HEK293 (cell line): ENCODE measurements at regions not wholly inside any gene's neighbourhood (a gene's known extent, or its start where the extent isn't known, plus 50 kb on each side); places are given as distances from the start of the nearest gene placed in this dataset.

Experiments used
- CTCF ChIA-PET: fragments of 350-600 bp; formaldehyde crosslinking; extraction: SDS; loops from one replicate; lab custom pipeline; 2021; ENCODE audit warnings: antibody characterized with exemption; lab: Yijun Ruan, JAX
- POLR2A ChIA-PET: fragments of 300-600 bp; formaldehyde crosslinking; extraction: SDS; loops from one replicate; lab custom pipeline; 2020; ENCODE audit warnings: antibody characterized with exemption, inconsistent platforms; lab: Yijun Ruan, JAX
- H3K27ac ChIP-seq: fragments of 200-500 bp; sonication (Bioruptor generic); 2 replicates; pipeline ENCODE4 v1.5.1; 2014; ENCODE audit warnings: low read depth, low read length, control low read depth, inconsistent platforms; ENCODE audit errors: extremely low read depth
- H3K36me3 ChIP-seq, 2 experiments: fragments of 200-500 bp in 1 of 2; sonication (Bioruptor generic) in 1 of 2; 1 replicate in 1 of 2; 2 replicates in 1 of 2; pipeline ENCODE4 v1.5.1; 2014 to 2017; ENCODE audit warnings: inconsistent platforms in 2 of 2, low read length in 2 of 2; ENCODE audit not compliant: control insufficient read depth in 2 of 2, insufficient read depth in 1 of 2
- H3K4me1 ChIP-seq: fragments of 200-500 bp; sonication (Bioruptor generic); 2 replicates; pipeline ENCODE4 v1.5.1; 2014; ENCODE audit warnings: mild to moderate bottlenecking, low read length, inconsistent platforms; ENCODE audit not compliant: control insufficient read depth, insufficient read depth
- H3K4me3 ChIP-seq: 2 replicates; pipeline ENCODE4 v1.5.1; 2011; ENCODE audit warnings: low read depth, mild to moderate bottlenecking, control low read depth, low read length, moderate library complexity
- H3K9me3 ChIP-seq: fragments of 200-500 bp; sonication (Bioruptor generic); 2 replicates; pipeline ENCODE4 v1.5.1; 2014; ENCODE audit warnings: low read depth, low read length, inconsistent platforms; ENCODE audit not compliant: control insufficient read depth, insufficient read depth
- KLF7 ChIP-seq: fragments of 450-650 bp; formaldehyde crosslinking; IDR thresholded peaks from 2 replicates; pipeline ENCODE4 v1.5.1; 2016; ENCODE audit warnings: missing biosample characterization, missing genetic modification characterization, borderline replicate concordance
- OVOL3 ChIP-seq: fragments of 450-650 bp; formaldehyde crosslinking; IDR thresholded peaks from 2 replicates; pipeline ENCODE4 v1.5.1; 2016; ENCODE audit warnings: missing biosample characterization, missing genetic modification characterization
- TCF7L2 ChIP-seq: IDR thresholded peaks from 2 replicates; pipeline ENCODE4 v1.6.1; 2011; ENCODE audit warnings: low read depth, mild to moderate bottlenecking, inconsistent platforms, low read length, moderate library complexity, borderline replicate concordance
- ZBTB1 ChIP-seq: fragments of 450-650 bp; formaldehyde crosslinking; IDR thresholded peaks from 2 replicates; pipeline ENCODE4 v1.5.1; 2016; ENCODE audit warnings: missing biosample characterization, missing genetic modification characterization
- ZBTB17 ChIP-seq: fragments of 450-650 bp; formaldehyde crosslinking; IDR thresholded peaks from 2 replicates; pipeline ENCODE4 v1.5.1; 2016; ENCODE audit warnings: missing biosample characterization, missing genetic modification characterization
- ZBTB8A ChIP-seq: fragments of 450-650 bp; formaldehyde crosslinking; IDR thresholded peaks from 2 replicates; pipeline ENCODE4 v1.5.1; 2016; ENCODE audit warnings: missing biosample characterization, missing genetic modification characterization
- ZNF202 ChIP-seq: fragments of 450-650 bp; formaldehyde crosslinking; IDR thresholded peaks from 2 replicates; pipeline ENCODE4 v1.5.1; 2016; ENCODE audit warnings: missing biosample characterization, missing genetic modification characterization, borderline replicate concordance
- ZNF221 ChIP-seq: fragments of 450-650 bp; formaldehyde crosslinking; IDR thresholded peaks from 2 replicates; pipeline ENCODE4 v1.5.1; 2017; ENCODE audit warnings: missing biosample characterization, missing genetic modification characterization, borderline replicate concordance
- ZNF280D ChIP-seq: fragments of 450-650 bp; formaldehyde crosslinking; IDR thresholded peaks from 2 replicates; pipeline ENCODE4 v1.5.1; 2016; ENCODE audit warnings: missing biosample characterization, missing genetic modification characterization
- ZNF354C ChIP-seq: fragments of 450-650 bp; formaldehyde crosslinking; IDR thresholded peaks from 2 replicates; pipeline ENCODE4 v1.5.1; 2016; ENCODE audit warnings: missing biosample characterization, missing genetic modification characterization, low read depth, borderline replicate concordance
- ZNF366 ChIP-seq: fragments of 450-650 bp; formaldehyde crosslinking; conservative IDR thresholded peaks from 2 replicates; pipeline ENCODE4 v1.5.1; 2016; ENCODE audit warnings: missing biosample characterization, missing genetic modification characterization
- ZNF37A ChIP-seq: fragments of 450-650 bp; IDR thresholded peaks from 2 replicates; pipeline ENCODE4 v1.5.1; 2018; ENCODE audit warnings: missing biosample characterization, missing genetic modification characterization
- ZNF394 ChIP-seq: fragments of 450-650 bp; formaldehyde crosslinking; IDR thresholded peaks from 2 replicates; pipeline ENCODE4 v1.5.1; 2016; ENCODE audit warnings: missing biosample characterization, missing genetic modification characterization, mild to moderate bottlenecking, moderate library complexity, borderline replicate concordance
- ZNF514 ChIP-seq: fragments of 450-650 bp; formaldehyde crosslinking; IDR thresholded peaks from 2 replicates; pipeline ENCODE4 v1.5.1; 2016; ENCODE audit warnings: missing biosample characterization, missing genetic modification characterization
- ZNF521 ChIP-seq: fragments of 450-650 bp; formaldehyde crosslinking; IDR thresholded peaks from 2 replicates; pipeline ENCODE4 v1.5.1; 2017; ENCODE audit warnings: missing biosample characterization, mild to moderate bottlenecking, missing genetic modification characterization
- ZNF548 ChIP-seq: fragments of 450-650 bp; formaldehyde crosslinking; IDR thresholded peaks from 2 replicates; pipeline ENCODE4 v1.5.1; 2016; ENCODE audit warnings: missing biosample characterization, missing genetic modification characterization
- ZNF571 ChIP-seq: fragments of 450-650 bp; formaldehyde crosslinking; IDR thresholded peaks from 2 replicates; pipeline ENCODE4 v1.5.0; 2017; ENCODE audit warnings: missing biosample characterization, missing genetic modification characterization
- ZNF660 ChIP-seq: fragments of 450-650 bp; IDR thresholded peaks from 2 replicates; pipeline ENCODE4 v1.5.1; 2018; ENCODE audit warnings: missing biosample characterization, mild to moderate bottlenecking, missing genetic modification characterization
- ZNF701 ChIP-seq: fragments of 450-650 bp; formaldehyde crosslinking; IDR thresholded peaks from 2 replicates; pipeline ENCODE4 v1.5.1; 2016; ENCODE audit warnings: missing biosample characterization, missing genetic modification characterization
- ZNF707 ChIP-seq: fragments of 450-650 bp; formaldehyde crosslinking; IDR thresholded peaks from 2 replicates; pipeline ENCODE4 v1.5.1; 2016; ENCODE audit warnings: missing biosample characterization, missing genetic modification characterization
- ZNF747 ChIP-seq: fragments of 450-650 bp; formaldehyde crosslinking; IDR thresholded peaks from 2 replicates; pipeline ENCODE4 v1.5.1; 2016; ENCODE audit warnings: missing biosample characterization, missing genetic modification characterization
- ZNF777 ChIP-seq: fragments of 450-650 bp; formaldehyde crosslinking; IDR thresholded peaks from 2 replicates; pipeline ENCODE4 v1.5.1; 2017; ENCODE audit warnings: missing biosample characterization, missing genetic modification characterization, borderline replicate concordance
- TF ChIP-seq, protein P1 (sequence below): sonication (generic); formaldehyde crosslinking; IDR thresholded peaks from 2 replicates; pipeline ENCODE4 v1.8.1; 2022; ENCODE audit warnings: mild to moderate bottlenecking, moderate library complexity, missing genetic modification reagents
- TF ChIP-seq, protein P2 (sequence below): fragments of 450-650 bp; formaldehyde crosslinking; IDR thresholded peaks from 2 replicates; pipeline ENCODE4 v1.5.1; 2016; ENCODE audit warnings: missing biosample characterization, missing genetic modification characterization
- TF ChIP-seq, protein P3 (sequence below): fragments of 450-650 bp; formaldehyde crosslinking; conservative IDR thresholded peaks from 2 replicates; pipeline ENCODE4 v1.5.1; 2016; ENCODE audit warnings: low read depth, missing biosample characterization, missing genetic modification characterization

- H3K9me3 ChIP-seq = no peaks in the 10 kb centered on the region
- ChIA-PET POLR2A (no interaction called here), CTCF (no interaction called here)
- H3K4me3 ChIP-seq = no peak overlapping the region
- H3K27ac ChIP-seq = no peak overlapping the region
- TF ChIP-seq, protein P1, sequence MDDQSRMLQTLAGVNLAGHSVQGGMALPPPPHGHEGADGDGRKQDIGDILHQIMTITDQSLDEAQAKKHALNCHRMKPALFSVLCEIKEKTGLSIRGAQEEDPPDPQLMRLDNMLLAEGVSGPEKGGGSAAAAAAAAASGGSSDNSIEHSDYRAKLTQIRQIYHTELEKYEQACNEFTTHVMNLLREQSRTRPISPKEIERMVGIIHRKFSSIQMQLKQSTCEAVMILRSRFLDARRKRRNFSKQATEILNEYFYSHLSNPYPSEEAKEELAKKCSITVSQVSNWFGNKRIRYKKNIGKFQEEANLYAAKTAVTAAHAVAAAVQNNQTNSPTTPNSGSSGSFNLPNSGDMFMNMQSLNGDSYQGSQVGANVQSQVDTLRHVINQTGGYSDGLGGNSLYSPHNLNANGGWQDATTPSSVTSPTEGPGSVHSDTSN (CRISPR knock-in tag) = no peak
- TF ChIP-seq ZNF280D (no peak), ZNF571 (tag by site-specific recombination) (no peak), ZNF37A (no peak), ZNF366 (tag by site-specific recombination) (no peak), ZNF394 (tag by site-specific recombination) (no peak), ZBTB8A (tag by site-specific recombination) (no peak), ZNF777 (tag by site-specific recombination) (no peak), ZBTB1 (tag by site-specific recombination) (no peak), ZNF354C (tag by site-specific recombination) (no peak), ZNF514 (tag by site-specific recombination) (no peak), ZNF701 (tag by site-specific recombination) (no peak), ZNF202 (tag by site-specific recombination) (no peak), ZNF548 (tag by site-specific recombination) (no peak), ZNF221 (tag by site-specific recombination) (no peak), KLF7 (no peak), ZNF521 (tag by site-specific recombination) (no peak)
- TF ChIP-seq, protein P2, sequence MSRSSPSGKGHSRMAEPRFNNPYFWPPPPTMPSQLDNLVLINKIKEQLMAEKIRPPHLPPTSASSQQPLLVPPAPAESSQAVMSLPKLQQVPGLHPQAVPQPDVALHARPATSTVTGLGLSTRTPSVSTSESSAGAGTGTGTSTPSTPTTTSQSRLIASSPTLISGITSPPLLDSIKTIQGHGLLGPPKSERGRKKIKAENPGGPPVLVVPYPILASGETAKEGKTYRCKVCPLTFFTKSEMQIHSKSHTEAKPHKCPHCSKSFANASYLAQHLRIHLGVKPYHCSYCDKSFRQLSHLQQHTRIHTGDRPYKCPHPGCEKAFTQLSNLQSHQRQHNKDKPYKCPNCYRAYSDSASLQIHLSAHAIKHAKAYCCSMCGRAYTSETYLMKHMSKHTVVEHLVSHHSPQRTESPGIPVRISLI (tag by site-specific recombination) = no peak
- H3K4me1 ChIP-seq = no peaks in the 10 kb centered on the region
- no peaks in the 10 kb centered on the region for H3K36me3 ChIP-seq
Observed at GRCh38 chr4:35461931-35462659, 782.2 kb downstream of the ARAP2 start.

- POLR2A ChIA-PET = no interaction called here
- H3K4me1 ChIP-seq = no peaks in the 10 kb centered on the region
- H3K27ac ChIP-seq = no peak overlapping the region
- no peaks in the 10 kb centered on the region for H3K9me3 ChIP-seq
- CTCF ChIA-PET = interaction anchor here (0.6 kb wide), 1 partner anchor 674 kb away, joined by 3 read pairs; no protein-coding TSS in a partner anchor
- no peak overlapping the region for H3K4me3 ChIP-seq
- no peaks in the 10 kb centered on the region for H3K36me3 ChIP-seq
- TF ChIP-seq TCF7L2 (no peak), ZNF660 (tag by site-specific recombination) (no peak), ZBTB1 (tag by site-specific recombination) (no peak), OVOL3 (tag by site-specific recombination) (no peak), ZNF707 (no peak), ZBTB17 (tag by site-specific recombination) (no peak), ZNF747 (no peak)
- TF ChIP-seq, protein P3, sequence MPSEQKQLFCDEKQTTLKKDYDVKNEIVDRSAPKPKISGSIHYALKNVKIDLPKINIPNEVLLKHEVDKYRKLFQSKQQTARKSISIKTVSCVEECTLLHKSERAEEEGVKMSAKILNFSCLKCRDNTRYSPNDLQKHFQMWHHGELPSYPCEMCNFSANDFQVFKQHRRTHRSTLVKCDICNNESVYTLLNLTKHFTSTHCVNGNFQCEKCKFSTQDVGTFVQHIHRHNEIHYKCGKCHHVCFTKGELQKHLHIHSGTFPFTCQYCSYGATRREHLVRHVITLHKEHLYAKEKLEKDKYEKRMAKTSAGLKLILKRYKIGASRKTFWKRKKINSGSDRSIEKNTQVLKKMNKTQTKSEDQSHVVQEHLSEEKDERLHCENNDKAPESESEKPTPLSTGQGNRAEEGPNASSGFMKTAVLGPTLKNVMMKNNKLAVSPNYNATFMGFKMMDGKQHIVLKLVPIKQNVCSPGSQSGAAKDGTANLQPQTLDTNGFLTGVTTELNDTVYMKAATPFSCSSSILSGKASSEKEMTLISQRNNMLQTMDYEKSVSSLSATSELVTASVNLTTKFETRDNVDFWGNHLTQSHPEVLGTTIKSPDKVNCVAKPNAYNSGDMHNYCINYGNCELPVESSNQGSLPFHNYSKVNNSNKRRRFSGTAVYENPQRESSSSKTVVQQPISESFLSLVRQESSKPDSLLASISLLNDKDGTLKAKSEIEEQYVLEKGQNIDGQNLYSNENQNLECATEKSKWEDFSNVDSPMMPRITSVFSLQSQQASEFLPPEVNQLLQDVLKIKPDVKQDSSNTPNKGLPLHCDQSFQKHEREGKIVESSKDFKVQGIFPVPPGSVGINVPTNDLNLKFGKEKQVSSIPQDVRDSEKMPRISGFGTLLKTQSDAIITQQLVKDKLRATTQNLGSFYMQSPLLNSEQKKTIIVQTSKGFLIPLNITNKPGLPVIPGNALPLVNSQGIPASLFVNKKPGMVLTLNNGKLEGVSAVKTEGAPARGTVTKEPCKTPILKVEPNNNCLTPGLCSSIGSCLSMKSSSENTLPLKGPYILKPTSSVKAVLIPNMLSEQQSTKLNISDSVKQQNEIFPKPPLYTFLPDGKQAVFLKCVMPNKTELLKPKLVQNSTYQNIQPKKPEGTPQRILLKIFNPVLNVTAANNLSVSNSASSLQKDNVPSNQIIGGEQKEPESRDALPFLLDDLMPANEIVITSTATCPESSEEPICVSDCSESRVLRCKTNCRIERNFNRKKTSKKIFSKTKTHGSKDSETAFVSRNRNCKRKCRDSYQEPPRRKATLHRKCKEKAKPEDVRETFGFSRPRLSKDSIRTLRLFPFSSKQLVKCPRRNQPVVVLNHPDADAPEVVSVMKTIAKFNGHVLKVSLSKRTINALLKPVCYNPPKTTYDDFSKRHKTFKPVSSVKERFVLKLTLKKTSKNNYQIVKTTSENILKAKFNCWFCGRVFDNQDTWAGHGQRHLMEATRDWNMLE (tag by site-specific recombination) = no peak
Observed at GRCh38 chr4:35463251-35463952, 780.9 kb downstream of the ARAP2 start.
